GM19240 (cell line): ENCODE measurements at regions not wholly inside any gene's neighbourhood (a gene's known extent, or its start where the extent isn't known, plus 50 kb on each side); places are given as distances from the start of the nearest gene placed in this dataset.
"Not testable (repeated sequence)": the region's sequence is repeated elsewhere in the genome, so short reads cannot be mapped to it uniquely, and the experiment has no call there.

Source experiments
- DNase-seq: peaks from one replicate; pipeline ENCODE4 v3.0.0; 2011; ENCODE audit warnings: low spot score; ENCODE audit not compliant: insufficient read length

- DNase-seq, result no peak
Observed at GRCh38 chr2:65917986-65918385, 485.6 kb upstream of the SPRED2 start.

DNA sequence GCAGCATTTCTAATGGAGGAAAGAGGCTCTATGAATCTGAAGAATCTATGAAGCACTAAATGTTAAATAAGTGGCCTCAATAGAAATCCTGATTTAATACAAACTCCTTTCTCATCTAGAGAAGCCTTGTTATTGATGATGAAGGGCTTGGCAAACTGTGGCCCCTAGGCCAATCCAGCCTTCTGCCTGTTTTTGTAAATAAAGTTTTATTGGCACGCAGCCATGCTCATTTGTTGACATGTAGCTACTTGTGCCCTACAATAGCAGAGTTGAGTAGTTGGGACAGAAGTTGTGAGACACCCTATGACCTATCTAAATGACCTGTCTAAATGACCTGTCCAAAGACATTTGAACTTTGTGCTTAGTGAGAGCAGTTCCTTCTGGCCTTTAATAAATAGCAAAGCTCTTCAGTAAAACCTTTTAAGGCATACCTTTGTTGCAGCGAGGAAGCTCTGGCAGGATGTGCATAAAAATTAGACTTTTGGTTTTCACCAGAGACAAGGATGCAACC lies 484.4 kb upstream of the SPRED2 start:
- DNase-seq, result no peak

DNA sequence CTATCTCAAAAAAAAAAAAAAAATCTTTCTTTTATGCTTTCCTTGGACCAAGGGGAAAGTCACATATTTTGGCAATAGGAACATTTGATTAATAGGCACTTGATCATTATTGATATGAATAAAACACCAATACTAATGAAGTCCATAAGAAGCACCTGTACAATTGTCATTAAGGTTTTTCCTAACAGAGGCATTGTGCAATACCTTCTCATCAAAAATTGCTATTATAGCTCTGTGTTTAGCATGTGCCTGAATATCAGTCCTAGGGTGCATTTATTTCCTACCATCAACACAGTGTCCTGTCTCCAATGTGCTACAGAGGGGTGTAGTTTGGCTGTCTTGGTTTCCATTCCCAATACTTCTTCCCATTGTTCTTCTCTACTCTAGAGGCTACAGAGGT lies 483.8 kb upstream of the SPRED2 start:
- no peak for DNase-seq

GRCh38 chr2:65915273-65915672 lies 482.9 kb upstream of the SPRED2 start:
- DNase-seq, result no peak

DNA sequence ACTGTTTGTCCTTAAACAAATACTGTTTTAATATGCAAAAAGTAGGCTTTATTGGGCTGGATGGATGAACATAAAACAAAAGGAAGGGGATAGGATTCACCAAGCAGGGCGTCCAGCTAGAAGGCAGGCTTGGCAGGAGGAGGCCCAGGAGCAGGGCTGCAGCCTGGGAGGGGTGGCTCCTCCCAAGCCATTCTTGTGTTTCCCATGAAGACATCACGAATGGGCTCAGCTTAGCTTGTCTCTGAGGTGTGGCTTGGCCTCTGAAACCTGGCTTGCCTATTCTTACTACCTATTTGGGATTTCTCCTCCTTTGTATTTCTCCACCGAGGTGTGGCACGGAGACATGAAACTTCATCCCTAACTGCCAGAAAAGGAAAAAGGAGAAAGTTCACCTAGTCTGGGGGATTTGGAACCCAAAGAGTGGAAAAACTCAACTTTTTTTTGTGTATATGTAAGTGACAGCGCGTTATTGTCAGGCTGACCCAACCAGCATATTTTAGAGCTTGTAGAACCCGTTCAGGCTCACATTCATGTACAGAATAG lies 481.9 kb upstream of the SPRED2 start:
- DNase-seq, result no peak

DNA sequence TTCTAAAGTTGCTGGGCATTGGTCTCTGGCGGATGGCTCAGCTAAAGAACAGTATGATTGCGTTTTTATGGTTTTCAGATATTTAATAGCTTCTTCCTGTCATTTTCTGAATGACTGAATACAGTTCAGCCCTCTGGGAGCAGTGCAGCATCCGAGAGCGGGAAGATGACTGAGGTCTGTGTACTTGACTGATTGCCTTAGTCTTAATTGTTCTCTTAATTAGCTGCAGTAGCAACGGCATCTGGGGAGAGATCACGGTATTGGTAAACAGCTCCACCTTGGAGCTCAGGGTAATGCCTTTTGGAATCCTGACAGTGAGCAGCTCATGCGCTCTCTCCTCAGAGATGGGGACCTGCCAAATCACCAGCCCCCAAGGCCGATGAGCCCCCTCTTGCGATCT lies 481.4 kb upstream of the SPRED2 start:
- no peak for DNase-seq

GRCh38 chr2:65901756-65902155 lies 469.4 kb upstream of the SPRED2 start:
- DNase-seq, result no peak

DNA sequence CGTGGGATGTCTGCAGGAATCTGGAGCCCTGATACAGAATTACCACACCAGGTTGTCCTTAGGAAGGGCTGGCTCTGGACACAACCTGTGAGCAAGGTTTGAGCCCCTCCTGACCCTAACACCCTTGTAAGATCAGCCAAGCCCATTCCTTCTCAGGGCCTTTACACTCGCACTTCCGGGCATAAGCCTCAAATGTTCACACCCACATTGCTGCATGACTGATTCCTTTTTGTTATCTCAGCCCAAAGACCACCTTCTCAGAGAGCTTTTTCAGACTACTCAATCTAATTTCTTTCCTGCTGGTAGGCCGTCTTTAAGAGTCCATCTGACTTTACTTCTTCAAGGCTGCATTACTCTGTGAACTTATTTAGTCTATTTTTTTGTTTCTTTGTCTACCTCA lies 464.0 kb upstream of the SPRED2 start:
- no peak for DNase-seq

- DNase-seq, result not testable (repeated sequence)
Observed at GRCh38 chr2:65890131-65890530, 457.7 kb upstream of the SPRED2 start.

GRCh38 chr2:65885266-65885665 lies 452.9 kb upstream of the SPRED2 start:
- DNase-seq, result no peak

- no peak for DNase-seq
Observed at GRCh38 chr2:65881592-65881991, 449.2 kb upstream of the SPRED2 start.

DNA sequence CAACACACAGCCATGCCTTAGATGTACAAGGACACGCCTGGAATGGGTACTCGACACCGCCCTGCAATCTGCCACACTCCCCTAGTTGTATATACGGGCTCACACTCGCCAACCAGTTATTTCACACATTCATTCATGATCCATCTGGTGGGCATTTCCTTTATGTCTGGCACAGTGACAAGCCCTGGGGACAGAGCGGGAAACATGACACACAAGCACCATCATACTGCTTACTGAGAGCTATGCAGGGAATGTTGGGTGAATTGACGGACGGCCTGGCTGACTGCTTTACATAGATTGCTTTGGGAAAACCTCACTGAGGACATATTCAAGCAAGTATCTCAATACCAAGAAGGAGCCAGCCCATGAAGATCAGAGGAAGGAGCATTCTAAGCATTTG lies 448.0 kb upstream of the SPRED2 start:
- no peak for DNase-seq

GRCh38 chr2:65878011-65878340 lies 445.6 kb upstream of the SPRED2 start:
- DNase-seq, result no peak

GRCh38 chr2:65877331-65878010 lies 445.1 kb upstream of the SPRED2 start:
- DNase-seq, result no peak

- DNase-seq, result no peak
Observed at GRCh38 chr2:65876114-65876513, 443.7 kb upstream of the SPRED2 start.

- no peak for DNase-seq
Observed at GRCh38 chr2:65870826-65871225, 438.4 kb upstream of the SPRED2 start.

DNA sequence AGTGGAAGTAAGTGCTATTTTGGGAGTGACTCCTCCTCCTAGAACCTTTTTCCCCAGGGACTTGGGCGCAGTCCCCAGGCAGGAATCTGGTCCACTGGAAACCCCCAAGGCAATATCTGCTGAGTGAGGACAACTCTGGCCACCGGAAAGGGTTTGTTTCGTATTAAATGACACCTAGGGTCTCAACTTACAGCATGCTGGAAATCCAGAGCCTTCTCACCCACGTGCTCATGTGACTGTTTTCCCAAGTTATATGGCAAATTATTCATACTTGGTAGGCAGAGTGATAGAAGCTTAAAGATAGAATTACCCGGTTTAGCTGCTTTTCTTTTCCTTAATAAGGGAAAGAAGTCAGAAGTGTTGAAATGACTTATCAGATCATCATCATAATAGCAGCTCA lies 436.9 kb upstream of the SPRED2 start:
- DNase-seq, result no peak

GRCh38 chr2:65868177-65868576 lies 435.8 kb upstream of the SPRED2 start:
- DNase-seq, result no peak

DNA sequence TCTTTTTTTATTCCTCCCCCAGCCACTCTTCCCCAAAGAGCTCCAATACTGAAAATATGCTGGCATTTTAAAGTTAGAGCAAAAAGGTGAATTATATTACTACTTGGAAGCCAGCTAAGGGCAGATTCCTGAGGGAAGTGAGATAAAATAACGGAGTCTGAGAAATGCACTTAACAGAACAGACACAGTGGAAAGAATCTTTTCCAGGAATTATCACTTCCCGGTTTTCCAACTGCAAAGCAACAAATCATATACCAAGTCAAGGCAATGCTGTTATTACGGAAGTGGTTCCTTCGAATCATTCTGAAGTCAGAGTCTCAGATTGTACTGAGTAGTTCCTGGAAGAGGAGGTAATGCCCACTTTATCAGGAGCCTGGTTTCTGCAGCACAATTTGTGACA lies 435.0 kb upstream of the SPRED2 start:
- no peak for DNase-seq

GRCh38 chr2:65866148-65866547 lies 433.7 kb upstream of the SPRED2 start:
- DNase-seq, result no peak

- no peak for DNase-seq
Observed at GRCh38 chr2:65864619-65865018, 432.2 kb upstream of the SPRED2 start.

- no peak for DNase-seq
Observed at GRCh38 chr2:65863713-65864112, 431.3 kb upstream of the SPRED2 start.

GRCh38 chr2:65856928-65857327 lies 424.5 kb upstream of the SPRED2 start:
- no peak for DNase-seq

DNA sequence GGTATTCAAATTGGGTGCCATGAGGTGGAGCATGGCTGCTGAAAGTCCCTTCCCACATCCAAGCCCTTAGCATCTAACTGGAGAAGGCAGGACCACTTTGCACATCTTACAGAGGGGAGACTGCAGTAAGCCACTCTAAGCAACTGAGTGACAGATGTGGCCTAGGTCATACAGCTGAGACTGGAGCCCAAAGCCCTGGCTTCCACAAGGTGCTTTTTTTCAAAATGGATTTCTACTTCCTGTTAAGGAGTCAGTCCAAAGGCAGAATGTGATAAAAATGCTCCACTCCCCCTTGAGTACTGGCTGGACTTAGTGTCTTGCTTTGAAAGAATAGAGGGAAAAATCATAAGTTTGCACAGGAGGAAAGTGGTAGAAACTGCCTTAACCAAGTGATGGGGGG lies 424.0 kb upstream of the SPRED2 start:
- no peak for DNase-seq
